MCF 10A (cell line): ENCODE measurements at regions not wholly inside any gene's neighbourhood (a gene's known extent, or its start where the extent isn't known, plus 50 kb on each side); places are given as distances from the start of the nearest gene placed in this dataset.
"Not testable (repeated sequence)": the region's sequence is repeated elsewhere in the genome, so short reads cannot be mapped to it uniquely, and the experiment has no call there.

ENCODE experiments used
- BruUV-seq: library from RNA; stranded (reverse); fragments of 400-500 nt; replicated peaks from 2 replicates; lab custom pipeline; 2021; lab: Mats Ljungman, UMichigan
- CTCF ChIA-PET: fragments of 300-600 bp; sonication (Branson Sonifier 250); formaldehyde crosslinking; extraction: SDS; loops from one replicate; lab custom pipeline; 2021; ENCODE audit warnings: antibody characterized with exemption, inconsistent platforms; lab: Yijun Ruan, JAX
- POLR2A ChIA-PET: fragments of 300-600, 350-650 bp; sonication (Branson Sonifier 250); formaldehyde crosslinking; extraction: SDS; loops from one replicate; lab custom pipeline; 2020; ENCODE audit warnings: antibody characterized with exemption, inconsistent platforms; lab: Yijun Ruan, JAX
- DNase-seq: peaks from one replicate; pipeline ENCODE4 v3.0.0-alpha.2; 2018; ENCODE audit not compliant: unreplicated experiment
- H3K27ac Mint-ChIP-seq: one replicate; pipeline ENCODE4 v1.8.0; 2022; ENCODE audit warnings: mild to moderate bottlenecking, low read depth, mixed read lengths; ENCODE audit not compliant: unreplicated experiment
- H3K27me3 Mint-ChIP-seq: one replicate; pipeline ENCODE4 v1.8.0; 2022; ENCODE audit warnings: mixed read lengths; ENCODE audit not compliant: insufficient read depth, unreplicated experiment
- H3K36me3 Mint-ChIP-seq: one replicate; pipeline ENCODE4 v1.8.0; 2022; ENCODE audit warnings: mild to moderate bottlenecking, moderate library complexity, mixed read lengths; ENCODE audit not compliant: insufficient read depth, unreplicated experiment
- H3K4me1 Mint-ChIP-seq: one replicate; pipeline ENCODE4 v1.8.0; 2022; ENCODE audit warnings: mixed read lengths; ENCODE audit not compliant: insufficient read depth, unreplicated experiment
- H3K4me3 Mint-ChIP-seq: one replicate; pipeline ENCODE4 v1.8.0; 2022; ENCODE audit warnings: mild to moderate bottlenecking, moderate library complexity, mixed read lengths; ENCODE audit not compliant: unreplicated experiment
- H3K9me3 Mint-ChIP-seq: one replicate; pipeline ENCODE4 v1.8.0; 2022; ENCODE audit warnings: mixed read lengths; ENCODE audit not compliant: unreplicated experiment
- CTCF ChIP-seq: fragments of 200-600 bp; IDR thresholded peaks from one replicate; pipeline ENCODE4 v1.8.0; 2022; ENCODE audit warnings: antibody characterized with exemption, mild to moderate bottlenecking; ENCODE audit not compliant: unreplicated experiment
- intact Hi-C: fragments of 100-400 bp; cut with micrococcal nuclease; formaldehyde crosslinking; loops from 2 replicates; pipeline ENCODE4 v1.14.1; 2022

DNA sequence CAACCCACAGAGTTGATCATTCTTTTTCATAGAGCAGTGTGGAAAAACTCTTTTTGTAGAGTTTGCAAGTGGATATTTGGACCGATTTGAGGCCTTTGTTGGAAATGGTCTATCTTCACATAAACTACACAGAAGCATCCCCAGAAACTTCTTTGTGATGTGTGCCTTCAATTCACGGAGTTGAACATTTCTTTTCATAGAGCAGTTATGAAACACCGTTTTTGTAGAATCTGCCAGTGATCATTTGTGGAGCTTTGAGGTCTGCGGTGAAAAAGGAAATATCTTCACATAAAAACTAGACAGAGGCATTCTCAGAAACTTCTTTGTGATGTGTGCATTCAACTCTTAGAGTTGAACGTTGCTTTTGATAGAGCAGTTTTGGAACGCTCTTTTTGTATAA is 618.4 kb upstream of the ZNF337 start:
- CTCF ChIA-PET, result no interaction called here
- H3K9me3 Mint-ChIP-seq, result no peaks in the 10 kb centered on the region
- TF ChIP-seq CTCF, result no peak
- no peaks in the 10 kb centered on the region for H3K27me3 Mint-ChIP-seq
- no peaks in the 10 kb centered on the region for H3K36me3 Mint-ChIP-seq
- H3K27ac Mint-ChIP-seq, result no peak overlapping the region
- no peak for DNase-seq
- BruUV-seq, result no TSS peak
- POLR2A ChIA-PET, result interaction anchor here (0.7 kb wide), 1 partner anchor 126 kb away, joined by 5 read pairs; no protein-coding TSS in a partner anchor
- intact Hi-C loops, result no loop called here
- H3K4me1 Mint-ChIP-seq, result no peaks in the 10 kb centered on the region
- no peak overlapping the region for H3K4me3 Mint-ChIP-seq

- H3K27me3 Mint-ChIP-seq, CTCF ChIA-PET, DNase-seq, H3K4me1 Mint-ChIP-seq, H3K36me3 Mint-ChIP-seq, BruUV-seq, H3K4me3 Mint-ChIP-seq, POLR2A ChIA-PET, H3K9me3 Mint-ChIP-seq, H3K27ac Mint-ChIP-seq, intact Hi-C loops: not testable (repeated sequence)
Observed at GRCh38 chr20:26309720-26310119, 613.1 kb upstream of the ZNF337 start.

GRCh38 chr20:26308961-26309360 is 612.3 kb upstream of the ZNF337 start:
- intact Hi-C loops, result no loop called here
- TF ChIP-seq CTCF, result no peak
- no peak for DNase-seq
- no peak overlapping the region for H3K27ac Mint-ChIP-seq
- no TSS peak for BruUV-seq
- H3K4me1 Mint-ChIP-seq, result no peaks in the 10 kb centered on the region
- ChIA-PET CTCF (no interaction called here), POLR2A (no interaction called here)
- no peaks in the 10 kb centered on the region for H3K9me3 Mint-ChIP-seq
- no peaks in the 10 kb centered on the region for H3K27me3 Mint-ChIP-seq
- H3K4me3 Mint-ChIP-seq, result no peak overlapping the region
- H3K36me3 Mint-ChIP-seq, result no peaks in the 10 kb centered on the region

DNA sequence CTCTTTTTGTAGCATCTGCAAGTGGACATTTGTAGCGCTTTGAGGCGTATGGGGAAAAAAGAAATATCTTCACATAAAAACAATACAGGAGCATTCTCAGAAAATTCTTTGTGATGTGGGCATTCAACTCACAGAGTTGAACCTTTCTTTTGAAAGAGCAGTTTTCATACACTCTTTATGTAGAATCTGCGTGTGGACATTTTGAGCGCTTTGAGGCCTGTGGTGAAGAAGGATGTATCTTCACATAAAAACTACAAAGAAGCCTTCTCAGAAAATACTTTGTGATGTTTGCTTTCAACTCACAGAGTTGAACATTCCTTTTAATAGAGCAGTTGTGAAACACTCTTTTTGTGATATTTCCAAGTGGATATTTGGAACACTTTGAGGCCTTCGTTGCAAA is 598.4 kb upstream of the ZNF337 start:
- BruUV-seq, result no TSS peak
- DNase-seq, result no peak
- no peaks in the 10 kb centered on the region for H3K9me3 Mint-ChIP-seq
- intact Hi-C loops, result no loop called here
- ChIA-PET CTCF (no interaction called here), POLR2A (no interaction called here)
- no peaks in the 10 kb centered on the region for H3K4me1 Mint-ChIP-seq
- no peaks in the 10 kb centered on the region for H3K36me3 Mint-ChIP-seq
- H3K27ac Mint-ChIP-seq, result no peak overlapping the region
- TF ChIP-seq CTCF, result no peak
- H3K27me3 Mint-ChIP-seq, result no peaks in the 10 kb centered on the region
- no peak overlapping the region for H3K4me3 Mint-ChIP-seq

DNA sequence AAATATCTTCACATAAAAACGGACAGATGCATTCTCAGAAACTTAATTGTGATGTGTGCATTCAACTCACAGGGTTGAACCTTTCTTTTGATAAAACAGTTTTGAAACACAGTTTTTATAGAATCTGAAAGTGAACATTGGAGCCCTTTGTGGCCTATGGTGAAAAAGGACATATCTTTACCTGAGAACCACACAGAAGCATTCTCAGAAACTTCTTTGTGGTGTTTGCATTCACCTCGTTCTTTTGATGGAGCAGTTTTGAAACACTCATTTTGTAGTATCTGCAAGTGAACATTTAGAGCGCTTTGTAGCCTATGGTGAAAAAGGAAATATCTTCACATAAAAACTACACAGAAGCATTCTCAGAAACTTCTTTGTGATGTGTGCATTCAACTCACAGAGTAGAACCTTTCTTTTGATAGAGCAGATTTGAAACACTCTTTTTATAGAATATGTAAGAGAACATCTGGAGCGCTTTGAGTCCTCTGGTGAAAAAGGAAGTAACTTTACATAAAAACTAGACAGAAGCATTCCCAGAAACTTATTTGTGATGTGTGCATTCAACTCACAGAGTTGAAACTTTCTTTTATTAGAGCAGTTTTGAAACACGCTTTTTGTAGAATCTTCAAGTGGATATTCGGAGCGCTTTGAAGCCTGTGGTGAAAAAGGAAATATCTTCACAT is 591.9 kb upstream of the ZNF337 start:
- BruUV-seq, CTCF ChIA-PET, H3K36me3 Mint-ChIP-seq, H3K27ac Mint-ChIP-seq, H3K4me3 Mint-ChIP-seq, H3K4me1 Mint-ChIP-seq, DNase-seq, POLR2A ChIA-PET, H3K27me3 Mint-ChIP-seq, H3K9me3 Mint-ChIP-seq, intact Hi-C loops: not testable (repeated sequence)
